ENCODE measurements at regions not wholly inside any gene's neighbourhood (a gene's known extent, or its start where the extent isn't known, plus 50 kb on each side); places are given as distances from the start of the nearest gene placed in this dataset.
"Not testable (repeated sequence)": the region's sequence is repeated elsewhere in the genome, so short reads cannot be mapped to it uniquely, and the experiment has no call there.

DNA sequence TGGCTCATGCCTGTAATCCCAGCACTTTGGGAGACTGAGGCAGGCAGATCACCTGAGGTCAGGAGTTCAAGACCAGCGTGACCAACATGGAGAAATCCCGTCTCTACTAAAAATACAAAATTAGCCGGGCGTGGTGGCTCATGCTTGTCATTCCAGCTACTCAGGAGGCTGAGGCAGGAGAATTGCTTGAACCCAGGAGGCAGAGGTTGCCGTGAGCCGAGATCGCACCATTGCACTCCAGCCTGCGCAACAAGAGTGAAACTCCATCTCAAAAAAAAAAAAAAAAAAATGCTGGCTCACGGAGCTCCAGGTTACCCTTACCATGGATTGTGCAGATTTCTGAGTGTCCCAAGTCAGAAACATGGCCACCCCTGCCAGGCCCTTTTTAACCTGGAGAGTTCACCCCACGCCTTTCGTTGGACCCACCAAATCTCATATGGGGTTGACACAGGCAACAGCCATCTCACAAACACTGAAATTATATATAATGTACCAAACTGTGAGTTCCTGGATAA, 69.9 kb upstream of the CITED2 start:
- TF ChIP-seq, protein P1, sequence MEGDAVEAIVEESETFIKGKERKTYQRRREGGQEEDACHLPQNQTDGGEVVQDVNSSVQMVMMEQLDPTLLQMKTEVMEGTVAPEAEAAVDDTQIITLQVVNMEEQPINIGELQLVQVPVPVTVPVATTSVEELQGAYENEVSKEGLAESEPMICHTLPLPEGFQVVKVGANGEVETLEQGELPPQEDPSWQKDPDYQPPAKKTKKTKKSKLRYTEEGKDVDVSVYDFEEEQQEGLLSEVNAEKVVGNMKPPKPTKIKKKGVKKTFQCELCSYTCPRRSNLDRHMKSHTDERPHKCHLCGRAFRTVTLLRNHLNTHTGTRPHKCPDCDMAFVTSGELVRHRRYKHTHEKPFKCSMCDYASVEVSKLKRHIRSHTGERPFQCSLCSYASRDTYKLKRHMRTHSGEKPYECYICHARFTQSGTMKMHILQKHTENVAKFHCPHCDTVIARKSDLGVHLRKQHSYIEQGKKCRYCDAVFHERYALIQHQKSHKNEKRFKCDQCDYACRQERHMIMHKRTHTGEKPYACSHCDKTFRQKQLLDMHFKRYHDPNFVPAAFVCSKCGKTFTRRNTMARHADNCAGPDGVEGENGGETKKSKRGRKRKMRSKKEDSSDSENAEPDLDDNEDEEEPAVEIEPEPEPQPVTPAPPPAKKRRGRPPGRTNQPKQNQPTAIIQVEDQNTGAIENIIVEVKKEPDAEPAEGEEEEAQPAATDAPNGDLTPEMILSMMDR (conservative IDR thresholded peaks at IDR 0.05 in 1 of 2, IDR thresholded peaks at IDR 0.05 in 1 of 2; ENCODE audit: extremely low read depth in 1 of 2, insufficient read depth in 1 of 2, low read depth in 1 of 2, low read length in 2 of 2) = not testable (repeated sequence)
- TF ChIP-seq EZH2 (IDR thresholded peaks at IDR 0.05; ENCODE audit: borderline replicate concordance, low read length) = not testable (repeated sequence)

Data from mammary epithelial cell (primary cell).